ENCODE measurements at regions not wholly inside any gene's neighbourhood (a gene's known extent, or its start where the extent isn't known, plus 50 kb on each side); places are given as distances from the start of the nearest gene placed in this dataset.

- H3K9ac ChIP-seq (replicated peaks in 1 of 4; ENCODE audit: extremely low read depth in 1 of 4, low read depth in 3 of 4, low read length in 3 of 4) = no peak overlapping the region
- H3K79me2 ChIP-seq (ENCODE audit: control insufficient read depth in 1 of 2, insufficient read depth in 2 of 2, low read length in 2 of 2) = no peaks in the 10 kb centered on the region
- H3K4me2 ChIP-seq (ENCODE audit: insufficient read depth in 1 of 2, low read depth in 2 of 2, low read length in 2 of 2) = no peak overlapping the region
- no peaks in the 10 kb centered on the region for H3K79me1 ChIP-seq (ENCODE audit: low read depth, low read length)
- H2BK15ac ChIP-seq (ENCODE audit: low read length) = no peak overlapping the region
- H2BK12ac ChIP-seq (ENCODE audit: low read depth, low read length) = no peak overlapping the region
- H3K9me3 ChIP-seq (ENCODE audit: insufficient read depth in 2 of 2, low read depth in 1 of 2, low read length in 1 of 2) = peaks cover 4 to 7% of the 10 kb centered on the region in 2 experiments; a peak in 1 of 4 replicates
- TF ChIP-seq SIX5 (IDR thresholded peaks at IDR 0.05; ENCODE audit: low read depth, low read length) = no peak
- TF ChIP-seq SRF (IDR thresholded peaks at IDR 0.05; ENCODE audit: low read depth, low read length) = no peak
- TF ChIP-seq CEBPB (IDR thresholded peaks at IDR 0.05; ENCODE audit: low read depth, low read length) = no peak
- no peak for TF ChIP-seq SUZ12 (IDR thresholded peaks at IDR 0.05; ENCODE audit: low read length)
- TF ChIP-seq TEAD4 (IDR thresholded peaks at IDR 0.05; ENCODE audit: low read depth, low read length) = no peak
- H3K18ac ChIP-seq (ENCODE audit: extremely low read depth, low read length) = no peak overlapping the region
- H3K23me2 ChIP-seq (ENCODE audit: low read depth, low read length) = no peaks in the 10 kb centered on the region
- H2BK5ac ChIP-seq (ENCODE audit: low read depth, low read length) = no peak overlapping the region
- H4K91ac ChIP-seq (replicated peaks; ENCODE audit: insufficient read length, low read length) = no peak overlapping the region
- H3K4ac ChIP-seq (replicated peaks; ENCODE audit: insufficient read length, low read depth, low read length) = no peak overlapping the region
- H4K20me1 ChIP-seq (replicated peaks in 1 of 2; ENCODE audit: control insufficient read depth in 1 of 2, insufficient read depth in 2 of 2, low read length in 2 of 2) = no peaks in the 10 kb centered on the region
- peaks cover 0 to under 1% (median 0%) of the 10 kb centered on the region in 4 experiments; a peak in 3 of 7 replicates for H3K4me1 ChIP-seq (replicated peaks in 1 of 4; ENCODE audit: control insufficient read depth in 3 of 4, insufficient read depth in 4 of 4, low read length in 3 of 4)
- H3K23ac ChIP-seq (ENCODE audit: insufficient read length) = no peak overlapping the region
- ChIA-PET POLR2A (ENCODE audit: partially characterized antibody) (no interaction called here), CTCF (ENCODE audit: partially characterized antibody) (interaction anchor here (0.6 to 1.6 kb wide), 2 partner anchors 9 to 313 kb away, joined by 3 to 4 read pairs; no protein-coding TSS in a partner anchor)
- no peak overlapping the region for H3K14ac ChIP-seq (ENCODE audit: insufficient read length)
- WGBS, 2 experiments (ENCODE audit: extremely low coverage in 1 of 2, insufficient coverage in 1 of 2, insufficient read length in 1 of 2, insufficient replicate concordance in 2 of 2, low coverage in 1 of 2, low lambda C conversion rate in 2 of 2, missing lambda C conversion rate in 1 of 2) = 97% methylated on average over 9 of the region's 9 CpGs; no CpG with 5 or more reads in 1 of the 2 experiments
- no peak overlapping the region for H3K27ac ChIP-seq (ENCODE audit: low read depth, low read length)
- no peak overlapping the region for H3K4me3 ChIP-seq (ENCODE audit: extremely low read depth in 1 of 4, insufficient read depth in 2 of 4, low read depth in 3 of 4, low read length in 4 of 4)
- no peak overlapping the region for H2AFZ ChIP-seq (ENCODE audit: low read length)
- no peak for FAIRE-seq
- H3K27me3 ChIP-seq (replicated peaks in 1 of 4; ENCODE audit: control insufficient read depth in 3 of 4, extremely low read depth in 1 of 4, insufficient read depth in 3 of 4, low read length in 3 of 4) = no peaks in the 10 kb centered on the region
- no peaks in the 10 kb centered on the region for H3K36me3 ChIP-seq (ENCODE audit: control insufficient read depth in 2 of 4, insufficient read depth in 4 of 4, low read length in 3 of 4)
- H2BK20ac ChIP-seq (ENCODE audit: low read length) = no peak overlapping the region
- no peak overlapping the region for H2BK120ac ChIP-seq (replicated peaks; ENCODE audit: low read depth, low read length)
- H4K5ac ChIP-seq (ENCODE audit: insufficient read length, low read depth, low read length) = no peak overlapping the region
- no peak for DNase-seq (ENCODE audit: low read depth in 1 of 2, low spot score in 2 of 2)
- no peak overlapping the region for H3K56ac ChIP-seq (replicated peaks; ENCODE audit: insufficient read length, low read depth, low read length)
- H4K8ac ChIP-seq (ENCODE audit: extremely low read depth, insufficient read depth, low read length) = no peak overlapping the region
- no peak overlapping the region for H2AK5ac ChIP-seq (ENCODE audit: low read depth, low read length)
Observed at GRCh38 chr6:17214106-17214505, 67.1 kb upstream of the RBM24 start.
